Neural progenitor cell (in vitro differentiated cells): ENCODE measurements at regions not wholly inside any gene's neighbourhood (a gene's known extent, or its start where the extent isn't known, plus 50 kb on each side); places are given as distances from the start of the nearest gene placed in this dataset.

Experiments used
- DNase-seq: peaks from one replicate; pipeline ENCODE4 v3.0.0-alpha.2; 2016; ENCODE audit warnings: low spot score
- H2AFZ ChIP-seq: fragments of 200-600 bp; sonication (generic); replicated peaks from 2 replicates; pipeline ENCODE4 v1.6.1; 2016; ENCODE audit warnings: antibody characterized with exemption
- H3F3A ChIP-seq: fragments of 200-600 bp; sonication (generic); 2 replicates; pipeline ENCODE4 v1.6.1; 2016; ENCODE audit warnings: antibody characterized with exemption, low read depth
- H3K27ac ChIP-seq: fragments of 200-600 bp; sonication (generic); 2 replicates; pipeline ENCODE4 v1.5.1; 2016; ENCODE audit warnings: mild to moderate bottlenecking
- H3K27me3 ChIP-seq: fragments of 200-600 bp; sonication (generic); 2 replicates; pipeline ENCODE4 v1.6.1; 2016; ENCODE audit warnings: mild to moderate bottlenecking, moderate library complexity
- H3K36me3 ChIP-seq: fragments of 200-600 bp; sonication (generic); 2 replicates; pipeline ENCODE4 v1.5.1; 2016
- H3K4me1 ChIP-seq: fragments of 200-600 bp; sonication (generic); 2 replicates; pipeline ENCODE4 v1.6.1; 2016; ENCODE audit warnings: mixed run types
- H3K4me2 ChIP-seq: fragments of 200-600 bp; sonication (generic); 2 replicates; pipeline ENCODE4 v1.6.1; 2016
- H3K4me3 ChIP-seq: fragments of 200-600 bp; sonication (generic); 2 replicates; pipeline ENCODE4 v1.5.1; 2016
- H3K79me2 ChIP-seq: fragments of 200-600 bp; sonication (generic); 2 replicates; pipeline ENCODE4 v1.6.1; 2016; ENCODE audit warnings: low read depth
- H3K9ac ChIP-seq: fragments of 200-600 bp; sonication (generic); 2 replicates; pipeline ENCODE4 v1.6.1; 2016
- H3K9me3 ChIP-seq: fragments of 200-600 bp; sonication (generic); 2 replicates; pipeline ENCODE4 v1.5.1; 2016; ENCODE audit warnings: low read depth
- H4K20me1 ChIP-seq: fragments of 200-600 bp; sonication (generic); 2 replicates; pipeline ENCODE4 v1.6.1; 2016; ENCODE audit warnings: low read depth
- H3K27ac Mint-ChIP-seq: 3 replicates; pipeline ENCODE4 v1.8.0; 2021; ENCODE audit warnings: mixed read lengths
- H3K27me3 Mint-ChIP-seq: 2 replicates; pipeline ENCODE4 v1.8.0; 2022; ENCODE audit warnings: low read depth, mild to moderate bottlenecking, inconsistent platforms, moderate library complexity, mixed read lengths; ENCODE audit not compliant: insufficient read depth
- H3K36me3 Mint-ChIP-seq: 3 replicates; pipeline ENCODE4 v1.8.0; 2021; ENCODE audit warnings: mixed read lengths
- H3K4me1 Mint-ChIP-seq: 3 replicates; pipeline ENCODE4 v1.8.0; 2021; ENCODE audit warnings: mixed read lengths
- H3K4me3 Mint-ChIP-seq: 3 replicates; pipeline ENCODE4 v1.8.0; 2021; ENCODE audit warnings: mild to moderate bottlenecking, moderate library complexity, mixed read lengths
- H3K9me3 Mint-ChIP-seq: 3 replicates; pipeline ENCODE4 v1.8.0; 2020; ENCODE audit warnings: mixed read lengths
- CTCF ChIP-seq: fragments of 200-600 bp; sonication (generic); IDR thresholded peaks from 2 replicates; pipeline ENCODE4 v1.5.1; 2017; ENCODE audit warnings: antibody characterized with exemption, mild to moderate bottlenecking
- EZH2 ChIP-seq: fragments of 200-600 bp; sonication (generic); IDR thresholded peaks from 2 replicates; pipeline ENCODE4 v1.6.1; 2017; ENCODE audit warnings: antibody characterized with exemption, mild to moderate bottlenecking, moderate library complexity
- EZH2phosphoT487 ChIP-seq: fragments of 200-600 bp; sonication (generic); IDR thresholded peaks from 2 replicates; pipeline ENCODE4 v1.6.1; 2017; ENCODE audit warnings: antibody characterized with exemption

- peaks cover 2% of the 10 kb centered on the region for H3K4me1 ChIP-seq
- H4K20me1 ChIP-seq, result no peaks in the 10 kb centered on the region
- no peaks in the 10 kb centered on the region for H3K36me3 ChIP-seq
- H3K27me3 Mint-ChIP-seq, result no peaks in the 10 kb centered on the region
- H3K4me2 ChIP-seq, result no peak overlapping the region
- no peak overlapping the region for H3K9ac ChIP-seq
- H2AFZ ChIP-seq, result no peak overlapping the region
- H3K36me3 Mint-ChIP-seq, result no peaks in the 10 kb centered on the region
- H3K4me3 Mint-ChIP-seq, result no peak overlapping the region
- no peak for DNase-seq
- no peak for TF ChIP-seq EZH2
- TF ChIP-seq EZH2phosphoT487, result no peak
- no peaks in the 10 kb centered on the region for H3K27me3 ChIP-seq
- no peak overlapping the region for H3K27ac ChIP-seq
- H3K79me2 ChIP-seq, result no peaks in the 10 kb centered on the region
- H3K4me1 Mint-ChIP-seq, result peaks cover 2% of the 10 kb centered on the region
- H3K9me3 ChIP-seq, result no peaks in the 10 kb centered on the region
- H3F3A ChIP-seq, result no peaks in the 10 kb centered on the region
- no peak overlapping the region for H3K4me3 ChIP-seq
- H3K9me3 Mint-ChIP-seq, result no peaks in the 10 kb centered on the region
- no peak overlapping the region for H3K27ac Mint-ChIP-seq
These were observed 81.1 kb upstream of the SLC12A2 start for GRCh38 chr5:128002425-128002824.

- no peak for DNase-seq
- H3K9me3 Mint-ChIP-seq, result no peaks in the 10 kb centered on the region
- no peak for TF ChIP-seq EZH2
- TF ChIP-seq EZH2phosphoT487, result no peak
- TF ChIP-seq CTCF, result no peak
- H3K4me3 Mint-ChIP-seq, result no peak overlapping the region
- no peak overlapping the region for H3K27ac Mint-ChIP-seq
- no peak overlapping the region for H3K4me3 ChIP-seq
- no peak overlapping the region for H3K9ac ChIP-seq
- no peak overlapping the region for H2AFZ ChIP-seq
- H3F3A ChIP-seq, result peaks cover 8% of the 10 kb centered on the region
- no peaks in the 10 kb centered on the region for H3K27me3 ChIP-seq
- H3K79me2 ChIP-seq, result no peaks in the 10 kb centered on the region
- H3K36me3 Mint-ChIP-seq, result no peaks in the 10 kb centered on the region
- peaks cover 2% of the 10 kb centered on the region for H3K27me3 Mint-ChIP-seq
- H3K4me2 ChIP-seq, result no peak overlapping the region
- no peaks in the 10 kb centered on the region for H3K36me3 ChIP-seq
- H3K4me1 ChIP-seq, result peaks cover 9% of the 10 kb centered on the region
- H4K20me1 ChIP-seq, result no peaks in the 10 kb centered on the region
- H3K4me1 Mint-ChIP-seq, result peaks cover 10% of the 10 kb centered on the region
- no peak overlapping the region for H3K27ac ChIP-seq
- no peaks in the 10 kb centered on the region for H3K9me3 ChIP-seq
These were observed 75.6 kb upstream of the SLC12A2 start for GRCh38 chr5:128007939-128008338.

GRCh38 chr5:128009403-128009802 is 74.2 kb upstream of the SLC12A2 start:
- peaks cover 9% of the 10 kb centered on the region for H3K4me1 ChIP-seq
- TF ChIP-seq EZH2phosphoT487 (no peak), EZH2 (no peak), CTCF (no peak)
- DNase-seq, result peak; percentile 37
- H3K4me2 ChIP-seq, result peak overlapping the region; percentile 7
- Mint-ChIP-seq H3K4me3 (no peak overlapping the region), H3K27me3 (peaks cover 2% of the 10 kb centered on the region), H3K4me1 (peaks cover 10% of the 10 kb centered on the region), H3K9me3 (no peaks in the 10 kb centered on the region), H3K36me3 (no peaks in the 10 kb centered on the region), H3K27ac (peak overlapping the region; percentile 17)
- H3K27ac ChIP-seq, result peak overlapping the region; percentile 66
- no peaks in the 10 kb centered on the region for H4K20me1 ChIP-seq
- no peak overlapping the region for H3K9ac ChIP-seq
- H3K36me3 ChIP-seq, result no peaks in the 10 kb centered on the region
- H3K79me2 ChIP-seq, result no peaks in the 10 kb centered on the region
- peaks cover 8% of the 10 kb centered on the region for H3F3A ChIP-seq
- no peaks in the 10 kb centered on the region for H3K9me3 ChIP-seq
- no peak overlapping the region for H3K4me3 ChIP-seq
- no peak overlapping the region for H2AFZ ChIP-seq
- H3K27me3 ChIP-seq, result no peaks in the 10 kb centered on the region

GRCh38 chr5:128011339-128011738 is 72.2 kb upstream of the SLC12A2 start:
- Histone ChIP-seq H3K79me2 (no peaks in the 10 kb centered on the region), H2AFZ (no peak overlapping the region), H3K36me3 (no peaks in the 10 kb centered on the region), H3K4me2 (no peak overlapping the region), H3K9ac (no peak overlapping the region), H3K9me3 (no peaks in the 10 kb centered on the region), H3K4me3 (no peak overlapping the region), H3K4me1 (peaks cover 9% of the 10 kb centered on the region), H3K27ac (no peak overlapping the region), H4K20me1 (no peaks in the 10 kb centered on the region), H3F3A (peaks cover 8% of the 10 kb centered on the region), H3K27me3 (no peaks in the 10 kb centered on the region)
- TF ChIP-seq EZH2phosphoT487, result no peak
- TF ChIP-seq CTCF, result no peak
- no peak for TF ChIP-seq EZH2
- peaks cover 2% of the 10 kb centered on the region for H3K27me3 Mint-ChIP-seq
- peaks cover 15% of the 10 kb centered on the region for H3K4me1 Mint-ChIP-seq
- no peaks in the 10 kb centered on the region for H3K9me3 Mint-ChIP-seq
- H3K27ac Mint-ChIP-seq, result no peak overlapping the region
- no peaks in the 10 kb centered on the region for H3K36me3 Mint-ChIP-seq
- DNase-seq, result no peak
- no peak overlapping the region for H3K4me3 Mint-ChIP-seq
